HG03432 (cell line): ENCODE measurements at regions not wholly inside any gene's neighbourhood (a gene's known extent, or its start where the extent isn't known, plus 50 kb on each side); places are given as distances from the start of the nearest gene placed in this dataset.

Source experiments
- ATAC-seq: cut with Tn5 transposase; IDR thresholded peaks from one replicate; pipeline ENCODE4 v1.9.1; 2021; ENCODE audit warnings: mild to moderate bottlenecking, moderate library complexity; ENCODE audit not compliant: unreplicated experiment

DNA sequence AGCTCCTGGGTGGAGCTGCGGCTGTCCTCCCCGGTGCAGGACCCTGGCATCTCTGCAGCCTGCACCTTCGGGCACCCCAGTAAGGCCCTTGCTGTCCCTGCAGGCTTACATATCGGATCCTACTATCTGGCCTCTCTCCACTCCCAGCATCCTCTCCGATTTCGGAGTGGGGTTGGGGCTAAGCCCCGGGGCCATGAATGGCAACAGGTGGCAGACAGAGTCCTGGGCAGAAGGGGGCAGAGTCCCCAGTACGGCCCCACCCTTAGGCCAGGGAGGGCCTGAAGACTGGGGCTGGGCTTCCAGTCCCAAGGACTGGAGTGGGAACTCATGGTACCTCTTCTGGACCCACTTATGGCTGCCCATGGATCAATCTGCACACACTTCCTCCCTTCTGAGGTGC, 180.4 kb upstream of the MC4R start:
- no peak for ATAC-seq

DNA sequence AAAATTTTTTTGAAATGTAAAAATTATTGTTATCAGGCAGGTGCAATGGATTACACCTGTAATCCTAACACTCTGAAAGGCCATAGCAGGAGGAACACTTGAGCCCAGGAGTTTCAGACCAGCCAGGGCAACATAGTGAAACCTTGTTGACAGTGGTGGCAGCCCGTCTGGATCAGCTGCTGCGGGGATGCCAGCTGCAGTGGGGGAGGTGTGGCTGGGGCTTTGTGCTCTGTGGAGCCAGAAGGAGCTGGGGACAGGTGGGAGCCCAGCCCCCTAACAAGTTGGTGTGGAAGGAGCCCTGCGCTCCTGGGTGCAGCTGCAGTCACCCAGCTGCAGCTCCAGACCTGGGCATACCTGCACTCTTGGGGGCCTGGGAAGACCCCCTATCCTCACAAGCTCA, 182.4 kb upstream of the MC4R start:
- peak; percentile 30 for ATAC-seq

DNA sequence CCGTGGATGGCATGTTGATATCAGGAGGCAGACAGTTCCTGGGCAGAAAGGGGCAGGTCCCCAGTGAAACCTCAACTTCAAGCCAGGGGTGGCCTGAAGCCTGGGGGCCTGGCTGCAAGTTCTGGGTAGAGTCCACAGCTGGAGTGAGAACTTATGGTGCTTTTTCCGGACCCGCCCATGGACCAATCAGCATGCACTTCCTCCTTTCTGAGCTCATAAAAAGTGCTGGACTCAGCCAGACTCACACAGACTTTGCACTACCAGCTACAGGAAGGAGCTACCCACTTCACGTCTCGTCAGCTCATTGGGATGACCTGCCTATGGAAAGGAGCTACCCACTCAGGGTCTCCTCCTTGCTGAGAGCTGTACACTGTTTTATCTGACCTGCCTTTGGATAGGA, 183.1 kb upstream of the MC4R start:
- ATAC-seq = peak; percentile 62

DNA sequence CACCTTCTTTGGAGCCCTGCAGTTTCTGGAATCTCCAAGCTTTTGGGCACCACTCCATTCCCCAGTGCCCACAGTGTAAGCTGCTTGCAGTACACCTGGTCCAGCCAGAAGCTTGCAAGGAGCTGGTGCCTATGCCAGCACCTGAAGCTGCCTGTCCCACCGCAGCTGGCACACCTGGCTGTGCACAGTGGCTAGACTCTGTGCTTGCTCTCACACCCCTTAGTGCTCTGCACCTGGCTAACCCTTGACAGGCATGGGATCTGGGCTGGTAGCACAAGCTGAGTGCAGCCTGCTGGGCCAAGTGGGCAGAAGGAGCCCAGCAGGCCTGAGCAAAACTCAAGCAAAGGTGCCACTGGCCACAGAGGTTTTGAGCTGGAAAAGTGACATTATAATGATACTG, 183.8 kb upstream of the MC4R start:
- ATAC-seq = no peak

DNA sequence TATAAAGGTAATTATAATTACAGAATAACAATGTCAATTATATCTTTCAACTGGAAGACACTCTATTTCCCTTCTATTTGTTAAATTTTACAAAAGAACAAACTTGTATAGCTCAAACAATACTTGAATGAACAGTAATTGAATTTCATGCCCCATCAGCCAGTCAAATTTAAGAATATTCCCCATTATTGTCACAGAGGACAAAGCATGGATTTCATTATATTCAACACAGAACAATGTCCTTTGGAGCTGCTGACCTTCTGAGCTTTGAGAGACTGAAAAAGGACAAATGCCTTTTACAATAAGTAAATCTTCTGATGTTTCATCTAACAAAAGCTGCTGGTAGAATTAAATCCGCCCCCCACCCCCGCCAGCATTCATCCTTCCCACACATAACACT, 187.5 kb upstream of the MC4R start:
- no peak for ATAC-seq

DNA sequence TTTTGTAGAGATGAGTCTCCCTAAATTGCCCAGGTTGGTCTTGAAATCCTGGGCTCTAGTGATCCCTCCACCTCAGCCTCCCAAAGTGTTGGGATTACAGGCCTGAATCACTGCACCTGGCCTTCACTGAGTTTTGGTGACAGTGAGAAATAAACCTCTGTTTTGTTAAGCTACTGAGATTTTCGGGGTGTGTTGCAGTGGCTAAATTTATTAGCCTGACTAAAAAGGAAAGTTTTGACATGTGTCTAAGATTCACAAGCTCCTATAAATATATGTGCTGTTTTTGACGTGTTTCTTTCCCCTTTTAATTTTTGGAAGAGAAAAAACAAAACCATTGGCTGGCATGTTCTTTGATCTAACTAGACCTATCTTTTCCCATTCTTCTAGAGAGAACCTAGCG, 190.5 kb upstream of the MC4R start:
- ATAC-seq = peak; percentile 64

DNA sequence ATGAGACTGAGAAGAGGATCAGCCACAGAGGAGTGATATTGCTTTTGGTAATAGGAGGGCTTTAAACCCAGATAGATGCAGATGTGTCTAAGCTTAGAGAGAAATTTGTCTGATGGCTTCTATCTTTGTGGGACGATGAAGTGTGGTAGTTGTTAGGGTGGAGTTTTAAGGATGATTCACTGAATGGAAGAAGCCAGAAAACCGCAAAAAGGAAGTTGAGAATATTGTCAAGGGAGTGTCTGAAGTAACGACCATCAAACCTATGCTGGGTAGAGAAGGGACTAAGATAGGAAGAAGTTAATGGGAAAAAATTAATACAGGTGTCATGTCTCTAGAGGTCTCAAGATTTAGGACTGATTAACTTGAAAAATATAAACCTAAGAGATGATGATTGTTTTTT, 195.6 kb upstream of the MC4R start:
- ATAC-seq = no peak

DNA sequence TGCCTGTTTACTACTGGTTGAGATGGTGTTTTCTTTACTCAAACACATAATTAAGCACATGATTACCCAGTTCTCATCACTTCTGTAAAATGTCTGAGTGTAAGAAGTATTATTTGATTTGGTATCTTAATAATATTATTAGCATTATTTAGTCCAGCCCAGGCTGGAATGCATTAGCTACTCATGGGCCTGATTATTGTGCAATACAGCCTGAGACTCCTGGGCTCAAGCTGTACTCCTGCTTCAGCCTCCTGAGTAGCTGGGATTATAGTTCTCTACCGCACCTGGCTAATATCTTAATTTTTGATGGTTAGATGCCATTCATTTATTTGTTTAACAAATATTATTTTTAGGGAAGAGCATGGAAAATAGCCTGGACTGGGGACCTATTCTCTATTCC, 197.6 kb upstream of the MC4R start:
- ATAC-seq = no peak

DNA sequence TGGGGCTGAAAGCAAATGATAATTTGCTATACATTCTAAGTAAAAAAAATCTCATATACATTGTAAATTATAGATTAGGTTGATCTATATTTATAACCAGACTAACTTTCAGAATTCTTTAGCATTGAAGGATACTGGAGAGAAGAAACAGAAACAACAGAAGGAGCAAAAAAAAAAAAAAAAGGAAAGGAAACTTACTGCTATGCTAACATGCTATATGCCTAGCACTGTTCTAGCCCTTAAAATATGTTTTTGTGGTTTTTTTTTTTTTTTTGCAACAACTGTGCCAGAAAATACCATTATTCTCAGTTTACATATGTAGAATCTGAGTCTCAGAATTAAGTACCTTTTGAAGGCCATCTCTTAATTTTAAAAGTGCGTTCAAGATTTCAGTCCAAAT, 204.9 kb upstream of the MC4R start:
- no peak for ATAC-seq

DNA sequence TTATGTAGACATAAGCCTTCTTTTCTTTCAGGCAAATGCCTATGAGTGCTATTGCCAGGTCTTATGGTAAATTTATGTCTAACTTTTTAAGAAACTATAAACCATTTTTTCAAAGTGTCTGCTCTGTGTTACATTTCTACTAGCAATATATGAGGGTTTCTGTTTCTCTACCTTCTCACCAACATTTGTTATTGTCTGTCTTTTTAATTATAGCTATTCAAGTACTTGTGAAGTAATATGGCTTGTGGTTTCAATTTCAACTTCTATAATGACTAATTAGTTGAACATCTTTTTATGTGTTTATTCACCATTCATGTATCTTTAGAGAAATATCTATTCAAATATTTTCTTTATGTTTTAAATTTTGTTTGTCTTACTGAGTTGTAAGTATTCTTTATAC, 213.1 kb upstream of the MC4R start:
- no peak for ATAC-seq

DNA sequence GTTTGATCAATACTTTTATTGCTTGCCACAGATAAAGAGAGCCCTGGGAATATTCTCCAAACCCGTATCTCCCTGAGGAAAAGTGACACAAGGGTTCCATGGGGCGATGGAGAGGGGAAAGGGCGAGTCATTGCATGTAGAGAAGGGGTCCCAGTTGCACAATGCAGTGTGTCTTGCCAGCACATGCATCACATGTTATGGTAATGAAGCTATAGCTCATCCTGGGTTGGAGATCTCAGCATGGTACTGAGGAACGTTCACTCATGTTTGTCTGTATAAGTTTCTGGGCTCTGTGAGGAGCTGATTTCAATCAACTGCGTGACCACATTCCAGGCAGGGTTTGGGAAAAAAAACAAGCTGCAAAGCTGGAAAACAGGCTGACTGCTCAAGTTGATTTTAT, 220.7 kb upstream of the MC4R start:
- ATAC-seq = no peak

DNA sequence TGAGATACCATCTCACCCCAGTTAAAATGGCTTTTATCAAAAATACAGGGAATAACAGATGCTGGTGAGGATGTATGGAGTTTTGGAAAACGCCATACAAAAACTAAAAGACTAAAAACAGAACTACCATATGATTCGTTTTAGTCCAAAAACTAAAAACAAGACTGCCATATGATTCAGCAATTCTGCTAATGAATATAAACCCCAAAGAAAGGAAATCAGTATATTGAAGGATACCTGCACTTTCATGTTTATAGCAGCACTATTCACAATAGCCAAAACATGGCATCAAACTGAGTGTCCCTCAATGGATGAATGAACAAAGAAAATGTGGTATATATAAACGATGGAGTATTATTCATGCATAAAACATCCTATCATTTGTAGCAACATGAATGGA, 224.4 kb upstream of the MC4R start:
- peak; percentile 42 for ATAC-seq

DNA sequence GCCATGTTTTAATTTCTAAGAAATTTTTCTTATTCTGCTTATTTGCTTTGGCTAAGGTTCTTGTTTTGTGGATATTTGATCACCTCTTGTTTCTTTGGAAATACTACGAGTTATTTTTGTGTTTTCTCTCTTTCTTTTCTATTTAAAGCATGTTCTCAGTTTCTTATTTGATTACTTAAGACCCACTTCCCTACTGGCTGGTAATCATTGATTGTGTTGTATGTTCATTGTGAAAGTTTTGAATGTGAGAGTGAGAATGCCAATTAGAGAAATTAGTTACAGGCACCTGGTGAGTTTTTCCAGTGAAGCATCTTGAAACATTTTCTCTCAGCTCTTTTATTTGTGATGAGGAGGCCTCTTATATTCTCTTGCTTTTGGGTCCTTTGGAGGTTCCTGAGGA, 226.7 kb upstream of the MC4R start:
- ATAC-seq = peak; percentile 94

DNA sequence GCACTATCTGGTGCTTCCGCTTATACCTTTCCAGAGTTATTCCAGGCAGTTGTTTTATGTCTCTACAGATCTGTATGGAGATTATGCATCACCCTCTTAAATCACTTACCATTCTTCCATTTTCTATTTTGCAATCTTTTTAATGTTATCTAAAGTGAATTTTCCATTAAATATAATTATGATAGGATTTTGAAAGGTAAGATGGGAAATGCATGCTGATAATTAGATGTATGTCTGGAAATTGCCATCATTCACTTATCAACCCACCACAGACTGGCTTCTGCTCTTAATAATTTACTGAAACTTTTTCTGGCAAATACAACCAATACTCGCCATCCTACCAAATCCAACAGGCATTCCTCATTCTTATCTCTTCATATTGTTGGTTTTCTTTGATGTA, 227.4 kb upstream of the MC4R start:
- ATAC-seq = no peak

DNA sequence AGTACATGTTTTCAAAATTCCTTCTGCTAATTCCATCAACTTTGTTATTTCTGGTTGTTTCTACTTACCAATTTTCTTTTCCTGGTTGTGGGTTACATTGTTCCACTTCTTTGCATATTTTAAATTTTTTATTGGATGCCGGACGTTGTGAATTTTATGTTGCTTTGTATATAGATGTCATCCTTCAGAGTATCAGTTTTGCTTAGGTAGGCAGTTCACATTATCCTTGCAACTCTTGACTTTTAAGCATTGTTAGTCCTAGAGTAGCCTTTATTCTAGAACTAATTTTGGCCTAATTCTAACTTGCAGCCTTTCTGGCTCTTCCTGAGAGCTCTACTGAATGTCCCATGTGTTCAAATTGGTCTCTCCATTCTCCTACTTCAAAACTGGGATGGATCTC, 228.7 kb upstream of the MC4R start:
- ATAC-seq = no peak

DNA sequence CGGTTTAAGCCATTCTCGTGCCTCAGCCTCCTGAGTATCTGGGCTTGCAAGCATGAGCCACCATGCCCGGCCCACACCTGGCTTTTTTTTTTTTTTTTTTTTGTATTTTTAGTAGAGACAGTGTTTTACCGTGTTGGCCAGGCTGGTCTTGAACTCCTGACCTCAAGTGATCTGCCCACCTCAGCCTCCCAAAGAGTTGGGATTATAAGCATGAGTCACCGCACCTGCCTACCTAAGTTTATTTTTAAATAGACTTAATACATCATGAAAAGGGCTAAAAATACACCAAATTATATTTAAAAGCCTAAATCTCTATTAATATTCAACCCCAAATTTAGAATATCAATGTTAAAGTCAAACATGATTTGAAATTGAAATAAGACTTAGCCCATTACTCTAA, 250.8 kb upstream of the MC4R start:
- no peak for ATAC-seq

DNA sequence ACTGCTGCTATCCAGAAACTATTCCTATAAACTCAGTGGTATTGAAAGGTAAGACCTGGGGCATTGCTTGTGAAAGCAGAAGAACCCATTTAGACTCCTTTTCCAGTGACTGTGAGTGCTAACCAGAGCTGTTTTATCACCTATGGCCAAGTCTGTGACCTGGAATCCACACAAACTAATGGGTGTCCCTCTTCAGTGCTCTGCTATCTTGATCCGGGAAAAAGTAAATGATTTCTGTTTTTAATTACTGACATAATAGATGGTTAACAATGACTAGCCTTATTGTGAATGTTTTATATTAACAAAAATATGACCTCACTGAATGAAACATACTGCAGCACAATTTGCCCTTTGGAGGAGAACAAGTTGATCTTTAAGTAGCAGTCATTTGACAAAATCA, 251.6 kb upstream of the MC4R start:
- ATAC-seq = no peak

DNA sequence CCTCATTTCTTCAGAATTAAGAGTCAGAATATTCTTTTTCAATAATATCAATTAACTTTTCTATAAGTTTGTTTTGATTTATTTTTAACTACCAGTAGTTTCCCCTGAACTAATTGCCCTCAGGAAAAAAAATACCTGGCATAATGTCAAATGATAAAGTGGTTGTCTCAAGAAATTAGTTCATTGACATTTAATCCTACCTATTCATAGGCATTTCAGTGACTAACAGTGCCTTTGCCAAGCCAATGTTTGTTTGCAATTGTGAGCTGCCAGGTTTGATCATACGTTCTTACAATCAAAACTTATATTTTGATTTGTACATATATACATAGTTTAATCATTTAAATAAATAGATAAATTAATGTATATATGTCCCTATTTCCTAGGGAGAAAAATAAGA, 267.3 kb upstream of the MC4R start:
- ATAC-seq = no peak

DNA sequence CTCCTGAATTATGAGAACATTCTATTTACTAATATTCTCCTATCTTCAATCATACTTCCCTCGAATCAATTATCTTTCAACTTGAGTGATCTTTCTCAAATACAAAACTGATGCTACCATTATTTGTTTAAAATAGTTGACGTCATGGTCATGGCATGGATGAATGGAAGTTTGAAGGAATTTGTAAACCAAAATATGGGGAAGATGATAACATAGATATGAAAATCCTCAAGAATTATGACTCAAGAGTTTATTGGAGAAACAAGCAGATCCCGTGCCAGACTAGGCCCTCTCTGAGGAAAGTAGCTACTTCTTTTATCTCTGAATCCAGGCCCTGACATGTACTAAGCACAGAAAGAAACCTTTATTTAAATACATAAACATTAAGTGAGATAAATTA, 270.4 kb upstream of the MC4R start:
- ATAC-seq = no peak

DNA sequence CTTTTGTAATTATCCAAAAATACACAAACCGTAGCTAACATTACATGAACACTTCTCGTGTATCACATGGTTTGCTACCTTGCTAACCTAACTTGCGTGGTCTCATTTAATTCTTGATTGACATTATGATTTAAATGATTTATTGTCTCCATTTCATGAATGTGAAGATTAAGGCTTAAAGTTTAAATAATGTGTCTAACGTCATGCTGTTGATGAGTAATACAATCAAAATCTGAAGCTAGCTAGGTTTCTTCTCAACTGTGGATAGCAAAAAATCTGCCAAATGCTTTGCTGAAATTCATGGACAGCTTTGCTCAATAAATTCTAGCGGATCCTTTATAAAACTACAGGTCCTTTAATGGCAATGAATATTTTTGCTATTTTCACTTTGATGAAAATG, 274.1 kb upstream of the MC4R start:
- ATAC-seq = no peak

DNA sequence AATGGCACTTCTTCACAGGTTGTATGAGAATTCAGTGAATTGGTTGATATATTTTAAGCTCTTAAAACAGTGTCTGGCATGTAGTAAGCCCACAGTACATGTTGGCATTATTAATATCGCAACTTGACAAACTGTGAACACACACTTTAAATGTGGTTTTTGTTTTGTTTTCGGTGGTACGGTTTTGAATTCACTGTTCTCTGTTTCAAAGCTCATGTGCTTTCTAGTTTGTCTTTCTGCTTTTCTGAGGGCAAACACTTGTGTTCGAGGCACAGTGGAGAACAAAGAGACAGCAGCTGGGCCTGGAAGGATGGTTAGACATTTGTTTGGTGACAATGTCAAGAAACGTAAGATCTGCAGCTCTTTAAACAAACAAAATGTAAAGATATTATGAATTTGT, 276.5 kb upstream of the MC4R start:
- ATAC-seq = peak; percentile 100

DNA sequence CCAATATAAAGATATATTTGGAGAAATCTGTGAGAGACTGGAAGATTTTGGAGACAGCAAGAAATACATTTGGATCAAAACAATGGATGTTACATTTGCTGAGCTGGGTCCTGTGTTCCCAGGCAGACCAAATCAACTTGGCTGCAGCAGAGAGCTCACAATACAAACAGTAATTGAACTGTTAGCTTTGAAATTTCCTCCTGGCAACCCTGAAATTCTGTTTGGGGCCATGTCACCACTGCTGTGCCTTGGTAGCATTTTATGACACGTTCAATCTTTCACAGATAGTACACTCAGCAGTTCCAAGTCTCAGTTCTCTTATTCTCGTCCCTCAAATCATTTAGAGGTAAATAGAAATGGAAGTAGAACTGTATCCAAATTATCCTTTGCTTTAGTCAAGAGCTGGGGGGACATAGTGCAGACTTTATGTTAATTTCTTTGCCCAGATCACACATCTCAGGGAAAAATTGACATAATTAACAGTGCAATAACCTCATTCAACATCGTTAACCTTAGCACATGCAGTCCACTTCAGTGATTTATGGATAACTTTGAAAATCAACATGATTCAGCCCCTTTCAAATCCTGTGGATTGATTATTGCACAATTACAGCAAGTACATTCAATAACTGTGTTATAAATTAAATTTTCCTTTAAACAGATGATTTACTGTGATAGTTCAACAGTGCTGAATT, 277.4 kb upstream of the MC4R start:
- no peak for ATAC-seq

DNA sequence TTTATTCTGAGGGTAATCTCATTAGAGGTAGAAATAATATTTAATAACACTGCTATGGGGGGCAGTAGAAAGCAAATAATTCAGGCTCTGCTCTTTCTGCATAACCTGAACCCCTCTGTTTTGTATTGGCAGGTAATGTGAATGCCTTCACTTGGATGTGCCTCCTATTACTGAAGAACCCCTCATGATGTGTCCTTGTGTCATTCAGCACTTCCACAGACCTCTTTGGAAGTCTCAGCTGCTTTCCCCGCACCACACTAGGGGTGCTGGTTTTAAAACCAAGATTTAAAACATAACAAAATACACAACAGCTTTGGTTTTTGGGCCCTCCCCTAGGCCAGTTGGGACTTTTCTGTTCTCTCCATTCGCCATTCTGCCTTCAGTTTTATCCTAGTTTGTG, 281.7 kb upstream of the MC4R start:
- ATAC-seq = no peak

DNA sequence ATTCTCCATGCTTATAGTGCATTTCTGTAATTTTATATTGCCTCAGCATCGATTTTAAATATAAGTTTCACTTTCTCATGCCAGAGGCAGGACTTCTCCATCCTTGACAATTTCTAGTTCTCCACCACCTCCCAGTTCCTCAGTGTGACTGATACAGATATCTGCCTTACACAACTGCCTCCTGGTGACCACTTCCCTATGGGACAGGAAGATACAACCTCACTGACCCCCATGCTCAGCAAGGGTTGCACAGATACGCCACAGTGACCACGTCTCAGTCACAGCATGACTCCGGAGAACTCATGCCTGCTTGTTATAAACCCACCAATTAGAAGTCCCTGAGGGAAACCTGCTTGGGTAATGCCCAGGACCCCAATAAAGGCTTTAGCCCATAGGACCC, 284.0 kb upstream of the MC4R start:
- ATAC-seq = no peak
